Gastrocnemius medialis (tissue), 4 donors: ENCODE measurements at regions not wholly inside any gene's neighbourhood (a gene's known extent, or its start where the extent isn't known, plus 50 kb on each side); places are given as distances from the start of the nearest gene placed in this dataset.

Experiments
- ATAC-seq, 2 donors: fragments of 150-250 bp; one replicate each; pipeline ENCODE4 v1.9.1; 2016
- DNase-seq, 2 donors: peaks; one replicate each; pipeline ENCODE4 v3.0.0-alpha.2; 2019
- H3K27ac ChIP-seq, 4 donors: fragments of 200-600 bp; sonication (generic); 1 replicate in 1 of 4; 2 replicates in 3 of 4; pipeline ENCODE4 v1.5.1; 2016 to 2018; ENCODE audit warnings: mild to moderate bottlenecking in 2 of 4, moderate library complexity in 1 of 4
- H3K27me3 ChIP-seq, 3 donors: fragments of 200-600 bp; sonication (generic) in 2 of 3; 1 replicate in 1 of 3; 2 replicates in 2 of 3; pipeline versions ENCODE4 v1.5.1 to v1.6.0; 2016 to 2019; ENCODE audit warnings: mild to moderate bottlenecking in 1 of 3, moderate library complexity in 1 of 3
- H3K36me3 ChIP-seq, 2 donors: fragments of 200-600 bp; sonication (generic) in 1 of 2; one replicate each; pipeline ENCODE4 v1.5.1; 2017 to 2018
- H3K4me1 ChIP-seq, 2 donors: fragments of 200-600 bp; sonication (generic) in 1 of 2; one replicate each; pipeline ENCODE4 v1.5.1; 2016 to 2017; ENCODE audit warnings: mild to moderate bottlenecking in 2 of 2
- H3K4me3 ChIP-seq, 4 donors: fragments of 200-600 bp; sonication (generic) in 3 of 4; 1 replicate in 1 of 4; 2 replicates in 3 of 4; pipeline ENCODE4 v1.5.1; 2016 to 2019; ENCODE audit warnings: mild to moderate bottlenecking in 2 of 4
- H3K9me3 ChIP-seq, 3 donors: fragments of 200-600 bp; sonication (generic) in 2 of 3; 1 replicate in 1 of 3; 2 replicates in 2 of 3; pipeline ENCODE4 v1.5.1; 2016 to 2019
- CTCF ChIP-seq, 5 experiments: fragments of 450-650 bp in 3 of 5; fragments of 200-600 bp in 2 of 5; sonication (generic) in 2 of 5; IDR thresholded peaks in 4 of 5; conservative IDR thresholded peaks in 1 of 5; 1 replicate in 4 of 5; 2 replicates in 1 of 5; pipeline ENCODE4 v1.5.1; 2016 to 2019; ENCODE audit warnings: antibody characterized with exemption in 5 of 5, mild to moderate bottlenecking in 3 of 5, moderate library complexity in 3 of 5
- POLR2A ChIP-seq, 2 donors: fragments of 450-650 bp; IDR thresholded peaks; one replicate each; pipeline ENCODE4 v1.6.1; 2017; ENCODE audit warnings: antibody characterized with exemption in 2 of 2, mild to moderate bottlenecking in 2 of 2, moderate library complexity in 2 of 2
- in situ Hi-C, 4 donors: fragments of 200-750 bp; cut with MboI; loops; one replicate each; pipeline versions ENCODE4 v1.15.0 to v1.8.0; 2017; ENCODE audit warnings: low sequenced_read_pairs in 4 of 4
- intact Hi-C: fragments of 100-400 bp; cut with DNase I; formaldehyde crosslinking; loops from one replicate; pipeline ENCODE4 v1.15.1; 2023; ENCODE audit warnings: low total_unique reads

DNA sequence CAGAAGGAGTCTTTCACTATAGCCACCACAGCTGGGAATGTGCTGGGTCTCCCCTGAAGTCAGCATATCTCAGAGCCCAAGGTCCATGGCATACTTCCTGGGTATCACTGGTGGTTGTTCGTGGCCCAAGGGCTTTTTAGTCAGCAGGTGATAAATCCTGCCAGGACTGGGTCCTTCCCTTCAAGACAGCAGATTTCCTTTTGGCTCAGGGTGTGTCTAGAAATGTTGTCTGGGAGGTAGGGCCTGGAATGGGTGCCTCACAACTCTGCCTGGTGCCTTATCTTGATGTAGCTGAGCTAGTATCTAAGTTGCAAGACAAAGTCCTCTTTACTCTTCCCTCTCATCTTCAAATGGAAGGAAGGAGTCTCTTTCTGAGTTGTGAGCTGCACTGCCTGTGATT lies 102.4 kb upstream of the TMLHE start:
- in situ Hi-C loops = no loop called here
- H3K36me3 ChIP-seq = no peaks in the 10 kb centered on the region
- no peak overlapping the region for H3K27ac ChIP-seq
- H3K9me3 ChIP-seq = peaks cover 0 to 5% (median 0%) of the 10 kb centered on the region in 3 donors
- DNase-seq = no peak
- intact Hi-C loops = loop anchor here (5.0 kb wide), 1 partner anchor 52 kb away; no protein-coding TSS in a partner anchor
- H3K27me3 ChIP-seq = no peaks in the 10 kb centered on the region
- ATAC-seq = no peak
- no peaks in the 10 kb centered on the region for H3K4me1 ChIP-seq
- TF ChIP-seq CTCF (IDR thresholded peaks at IDR 0.05 in 4 of 5, conservative IDR thresholded peaks at IDR 0.05 in 1 of 5) (no peak), POLR2A (IDR thresholded peaks at IDR 0.05) (no peak)
- H3K4me3 ChIP-seq = no peak overlapping the region

DNA sequence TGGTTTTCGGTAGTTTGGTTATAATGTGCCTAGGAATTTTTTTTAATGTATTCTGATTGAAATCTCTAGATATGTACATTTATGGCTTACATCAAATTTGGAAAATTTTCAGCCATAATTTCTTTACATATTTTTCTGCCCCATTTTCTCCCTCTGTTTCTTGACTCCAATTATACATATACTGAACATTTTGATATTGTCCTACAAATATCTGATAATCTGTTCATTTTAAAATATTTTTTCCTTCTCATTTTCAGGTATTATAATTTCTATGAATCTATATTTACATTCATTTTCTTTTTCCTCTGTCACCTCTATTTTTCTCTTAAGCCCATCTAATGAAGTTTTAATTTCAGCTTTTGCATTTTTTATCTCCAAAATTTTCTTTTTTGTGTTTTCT lies 82.7 kb upstream of the TMLHE start:
- TF ChIP-seq CTCF (IDR thresholded peaks at IDR 0.05 in 4 of 5, conservative IDR thresholded peaks at IDR 0.05 in 1 of 5) = no peak
- no peak for TF ChIP-seq POLR2A (IDR thresholded peaks at IDR 0.05)
- no peaks in the 10 kb centered on the region for H3K9me3 ChIP-seq

DNA sequence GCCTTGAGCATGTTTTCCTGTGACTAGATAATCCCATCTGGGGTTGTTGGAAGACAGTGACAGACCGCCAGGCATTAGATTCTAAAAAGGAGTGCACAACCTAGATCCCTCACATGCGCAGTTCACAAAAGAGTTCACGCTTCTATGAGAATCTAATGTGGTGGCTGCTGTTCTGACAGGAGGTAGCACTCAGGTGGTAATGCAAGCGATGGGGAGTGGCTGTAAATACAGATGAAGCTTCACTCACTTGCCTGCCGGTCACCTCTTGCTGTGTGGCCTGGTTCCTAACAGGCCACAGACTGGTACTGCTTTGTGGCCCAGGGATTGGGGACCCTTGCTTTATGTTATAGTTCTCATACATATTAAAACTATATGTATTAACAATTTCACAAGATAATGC lies 81.9 kb upstream of the TMLHE start:
- in situ Hi-C loops = no loop called here
- H3K4me1 ChIP-seq = no peaks in the 10 kb centered on the region
- DNase-seq = no peak
- TF ChIP-seq POLR2A (IDR thresholded peaks at IDR 0.05) (no peak), CTCF (IDR thresholded peaks at IDR 0.05 in 4 of 5, conservative IDR thresholded peaks at IDR 0.05 in 1 of 5) (no peak)
- no peak for ATAC-seq
- H3K27ac ChIP-seq = no peak overlapping the region
- no peaks in the 10 kb centered on the region for H3K9me3 ChIP-seq
- H3K36me3 ChIP-seq = no peaks in the 10 kb centered on the region
- no peaks in the 10 kb centered on the region for H3K27me3 ChIP-seq
- H3K4me3 ChIP-seq = no peak overlapping the region
- intact Hi-C loops = no loop called here

More for the DNA sequence above, 82.7 kb upstream of the TMLHE start:
- Histone ChIP-seq H3K27me3 (no peaks in the 10 kb centered on the region), H3K36me3 (no peaks in the 10 kb centered on the region), H3K4me1 (no peaks in the 10 kb centered on the region), H3K4me3 (no peak overlapping the region), H3K27ac (no peak overlapping the region)
- intact Hi-C loops = no loop called here
- DNase-seq = no peak
- ATAC-seq = no peak
- in situ Hi-C loops = no loop called here

- Histone ChIP-seq H3K27me3 (no peaks in the 10 kb centered on the region), H3K27ac (no peak overlapping the region), H3K36me3 (no peaks in the 10 kb centered on the region), H3K4me3 (no peak overlapping the region), H3K9me3 (no peaks in the 10 kb centered on the region), H3K4me1 (no peaks in the 10 kb centered on the region)
- in situ Hi-C loops = no loop called here
- DNase-seq (no peak), ATAC-seq (no peak)
- intact Hi-C loops = no loop called here
- no peak for TF ChIP-seq POLR2A (IDR thresholded peaks at IDR 0.05)
- TF ChIP-seq CTCF (IDR thresholded peaks at IDR 0.05 in 4 of 5, conservative IDR thresholded peaks at IDR 0.05 in 1 of 5) = no peak
Measured at GRCh38 chrX:155682834-155683233, 70.1 kb upstream of the TMLHE start.

GRCh38 chrX:155679715-155680114 lies 67.0 kb upstream of the TMLHE start:
- Histone ChIP-seq H3K4me3 (no peak overlapping the region), H3K36me3 (no peaks in the 10 kb centered on the region), H3K4me1 (no peaks in the 10 kb centered on the region), H3K27me3 (no peaks in the 10 kb centered on the region), H3K27ac (no peak overlapping the region), H3K9me3 (no peaks in the 10 kb centered on the region)
- DNase-seq (no peak), ATAC-seq (no peak)
- TF ChIP-seq CTCF (IDR thresholded peaks at IDR 0.05 in 4 of 5, conservative IDR thresholded peaks at IDR 0.05 in 1 of 5) (no peak), POLR2A (IDR thresholded peaks at IDR 0.05) (no peak)
- intact Hi-C loops = no loop called here
- in situ Hi-C loops = no loop called here
